ENCODE measurements at regions not wholly inside any gene's neighbourhood (a gene's known extent, or its start where the extent isn't known, plus 50 kb on each side); places are given as distances from the start of the nearest gene placed in this dataset.

- Histone ChIP-seq H4K20me1 (ENCODE audit: low read depth, low read length) (no peaks in the 10 kb centered on the region), H2AFZ (ENCODE audit: low read depth, low read length, severe bottlenecking) (no peak overlapping the region), H3K79me2 (ENCODE audit: insufficient read depth, low read length) (no peaks in the 10 kb centered on the region), H3K27me3 (ENCODE audit: low read length) (no peaks in the 10 kb centered on the region), H3K4me3 (ENCODE audit: insufficient read depth, low read length, poor library complexity, severe bottlenecking) (no peak overlapping the region), H3K27ac (ENCODE audit: low read depth, low read length) (no peak overlapping the region), H3K9me3 (ENCODE audit: insufficient read depth, low read length) (no peaks in the 10 kb centered on the region), H3K4me2 (ENCODE audit: low read depth, low read length, poor library complexity, severe bottlenecking) (no peak overlapping the region), H3K36me3 (ENCODE audit: low read length) (no peaks in the 10 kb centered on the region), H3F3A (ENCODE audit: insufficient read depth) (no peaks in the 10 kb centered on the region), H3K9me2 (replicated peaks; ENCODE audit: insufficient read depth, low read length) (no peaks in the 10 kb centered on the region), H3K9ac (ENCODE audit: low read length) (no peak overlapping the region)
- TF ChIP-seq EZH2phosphoT487 (conservative IDR thresholded peaks at IDR 0.05; ENCODE audit: low read length) (no peak), CTCF (IDR thresholded peaks at IDR 0.05; ENCODE audit: insufficient read depth, low read length, poor library complexity, severe bottlenecking) (no peak)
Measured at GRCh38 chr11:104541701-104542100, 356.6 kb downstream of the CASP12 start.

GRCh38 chr11:104538313-104538712, 359.9 kb downstream of the CASP12 start:
- Histone ChIP-seq H3K9ac (ENCODE audit: low read length) (no peak overlapping the region), H3K79me2 (ENCODE audit: insufficient read depth, low read length) (no peaks in the 10 kb centered on the region), H3K9me2 (replicated peaks; ENCODE audit: insufficient read depth, low read length) (no peaks in the 10 kb centered on the region), H3K4me3 (ENCODE audit: insufficient read depth, low read length, poor library complexity, severe bottlenecking) (no peak overlapping the region), H3K27ac (ENCODE audit: low read depth, low read length) (no peak overlapping the region), H4K20me1 (ENCODE audit: low read depth, low read length) (no peaks in the 10 kb centered on the region), H3F3A (ENCODE audit: insufficient read depth) (no peaks in the 10 kb centered on the region), H3K9me3 (ENCODE audit: insufficient read depth, low read length) (no peaks in the 10 kb centered on the region), H3K4me2 (ENCODE audit: low read depth, low read length, poor library complexity, severe bottlenecking) (no peak overlapping the region), H2AFZ (ENCODE audit: low read depth, low read length, severe bottlenecking) (no peak overlapping the region), H3K36me3 (ENCODE audit: low read length) (no peaks in the 10 kb centered on the region), H3K27me3 (ENCODE audit: low read length) (no peaks in the 10 kb centered on the region)
- TF ChIP-seq EZH2phosphoT487 (conservative IDR thresholded peaks at IDR 0.05; ENCODE audit: low read length) (no peak), CTCF (IDR thresholded peaks at IDR 0.05; ENCODE audit: insufficient read depth, low read length, poor library complexity, severe bottlenecking) (no peak)

- Histone ChIP-seq H3K36me3 (ENCODE audit: low read length) (no peaks in the 10 kb centered on the region), H3F3A (ENCODE audit: insufficient read depth) (no peaks in the 10 kb centered on the region), H4K20me1 (ENCODE audit: low read depth, low read length) (no peaks in the 10 kb centered on the region), H3K27me3 (ENCODE audit: low read length) (no peaks in the 10 kb centered on the region), H3K4me2 (ENCODE audit: low read depth, low read length, poor library complexity, severe bottlenecking) (no peak overlapping the region), H2AFZ (ENCODE audit: low read depth, low read length, severe bottlenecking) (no peak overlapping the region), H3K27ac (ENCODE audit: low read depth, low read length) (no peak overlapping the region), H3K79me2 (ENCODE audit: insufficient read depth, low read length) (no peaks in the 10 kb centered on the region), H3K9ac (ENCODE audit: low read length) (no peak overlapping the region), H3K9me2 (replicated peaks; ENCODE audit: insufficient read depth, low read length) (no peaks in the 10 kb centered on the region), H3K4me3 (ENCODE audit: insufficient read depth, low read length, poor library complexity, severe bottlenecking) (no peak overlapping the region), H3K9me3 (ENCODE audit: insufficient read depth, low read length) (no peaks in the 10 kb centered on the region)
- no peak for TF ChIP-seq EZH2phosphoT487 (conservative IDR thresholded peaks at IDR 0.05; ENCODE audit: low read length)
- no peak for TF ChIP-seq CTCF (IDR thresholded peaks at IDR 0.05; ENCODE audit: insufficient read depth, low read length, poor library complexity, severe bottlenecking)
Measured at GRCh38 chr11:104534278-104534677, 364.0 kb downstream of the CASP12 start.

Data from SU-DHL-6 (cell line).